SK-N-SH (cell line): ENCODE measurements at regions not wholly inside any gene's neighbourhood (a gene's known extent, or its start where the extent isn't known, plus 50 kb on each side); places are given as distances from the start of the nearest gene placed in this dataset.

ENCODE experiments used
- CTCF ChIP-seq: fragments of 200-600 bp; sonication (generic); IDR thresholded peaks from 2 replicates; pipeline ENCODE4 v1.6.1; 2017; ENCODE audit warnings: antibody characterized with exemption, mild to moderate bottlenecking, moderate library complexity
- ELF1 ChIP-seq: IDR thresholded peaks from 2 replicates; pipeline ENCODE4 v1.4.0; 2012
- EP300 ChIP-seq, 2 experiments: IDR thresholded peaks; 2 replicates each; pipeline versions ENCODE4 v1.4.0 to v1.6.1; 2012; ENCODE audit warnings: borderline replicate concordance in 1 of 2, low read depth in 1 of 2, low read length in 1 of 2
- EZH2phosphoT487 ChIP-seq: fragments of 200-600 bp; sonication (generic); IDR thresholded peaks from 2 replicates; pipeline ENCODE4 v1.6.1; 2017; ENCODE audit warnings: low read depth, mixed run types, mild to moderate bottlenecking, antibody characterized with exemption, moderate library complexity, borderline replicate concordance
- MAX ChIP-seq: IDR thresholded peaks from 2 replicates; pipeline ENCODE4 v1.4.0; 2012; ENCODE audit warnings: low read depth
- POLR2AphosphoS5 ChIP-seq: IDR thresholded peaks from 2 replicates; pipeline ENCODE4 v1.6.1; 2012; ENCODE audit warnings: low read depth, low read length

- TF ChIP-seq CTCF (no peak), EP300 (IDR thresholded peaks at IDR 0.05; ENCODE audit: borderline replicate concordance in 1 of 2, low read depth in 1 of 2, low read length in 1 of 2) (no peak), EZH2phosphoT487 (no peak), MAX (no peak), ELF1 (no peak), POLR2AphosphoS5 (no peak)
These were observed 261.2 kb upstream of the PTPRD start for GRCh38 chr9:10873999-10874398.
